WTC11 (cell line): ENCODE measurements at regions not wholly inside any gene's neighbourhood (a gene's known extent, or its start where the extent isn't known, plus 50 kb on each side); places are given as distances from the start of the nearest gene placed in this dataset.

Experiments used
- ATAC-seq: fragments of 200-7000 bp; cut with Tn5 transposase; 2 replicates; pipeline ENCODE4 v1.10.0; 2021; ENCODE audit warnings: mild to moderate bottlenecking, moderate library complexity
- CTCF ChIA-PET: fragments of 300-600 bp; sonication (Branson Sonifier 250); formaldehyde crosslinking; loops from one replicate; lab custom pipeline; 2021; ENCODE audit warnings: antibody characterized with exemption; lab: Charles Lee
- POLR2A ChIA-PET: fragments of 350-600 bp; sonication (Branson Sonifier 250); formaldehyde crosslinking; loops from one replicate; lab custom pipeline; 2021; ENCODE audit warnings: antibody characterized with exemption; lab: Charles Lee
- DNase-seq: peaks from one replicate; pipeline ENCODE4 v3.0.0; 2021; ENCODE audit warnings: low spot score
- H3K27ac Mint-ChIP-seq: 2 replicates; pipeline ENCODE4 v1.8.0; 2021; ENCODE audit warnings: mixed read lengths
- H3K27me3 Mint-ChIP-seq: 2 replicates; pipeline ENCODE4 v1.8.0; 2021; ENCODE audit warnings: low read depth, mild to moderate bottlenecking, moderate library complexity, mixed read lengths
- H3K36me3 Mint-ChIP-seq: 2 replicates; pipeline ENCODE4 v1.8.0; 2021; ENCODE audit warnings: mixed read lengths
- H3K4me1 Mint-ChIP-seq: 2 replicates; pipeline ENCODE4 v1.8.0; 2022; ENCODE audit warnings: mixed read lengths
- H3K4me3 Mint-ChIP-seq: 2 replicates; pipeline ENCODE4 v1.8.0; 2021; ENCODE audit warnings: mild to moderate bottlenecking, moderate library complexity, mixed read lengths
- H3K9me3 Mint-ChIP-seq: 2 replicates; pipeline ENCODE4 v1.8.0; 2021; ENCODE audit warnings: mixed read lengths
- CBFB ChIP-seq: sonication (generic); formaldehyde crosslinking; IDR thresholded peaks from 2 replicates; pipeline ENCODE4 v1.8.1; 2022; ENCODE audit warnings: mild to moderate bottlenecking, low read depth, missing genetic modification reagents
- ESRRA ChIP-seq: sonication (generic); formaldehyde crosslinking; IDR thresholded peaks from 2 replicates; pipeline ENCODE4 v1.8.1; 2022; ENCODE audit warnings: mild to moderate bottlenecking, missing genetic modification reagents, borderline replicate concordance
- FOXJ3 ChIP-seq: sonication (generic); formaldehyde crosslinking; IDR thresholded peaks from 2 replicates; pipeline ENCODE4 v1.9.0; 2021; ENCODE audit warnings: missing genetic modification reagents, mild to moderate bottlenecking, borderline replicate concordance
- FOXP1 ChIP-seq: sonication (generic); formaldehyde crosslinking; IDR thresholded peaks from 2 replicates; pipeline ENCODE4 v1.8.0; 2022; ENCODE audit warnings: missing genetic modification reagents, mild to moderate bottlenecking, moderate library complexity, borderline replicate concordance
- GRHL2 ChIP-seq: fragments of 250-450 bp; sonication (Bioruptor Pico); IDR thresholded peaks from 2 replicates; pipeline ENCODE4 v1.8.0; 2022; ENCODE audit warnings: mild to moderate bottlenecking, moderate library complexity; ENCODE audit not compliant: insufficient replicate concordance, severe bottlenecking
- HMGA2 ChIP-seq: fragments of 250-450 bp; sonication (Bioruptor Pico); IDR thresholded peaks from 2 replicates; pipeline ENCODE4 v1.4.0; 2021; ENCODE audit warnings: mild to moderate bottlenecking, moderate library complexity
- JAZF1 ChIP-seq: fragments of 250-450 bp; sonication (Bioruptor Pico); IDR thresholded peaks from 2 replicates; pipeline ENCODE4 v1.9.0; 2021; ENCODE audit warnings: moderate library complexity, mild to moderate bottlenecking, inconsistent platforms
- NFYB ChIP-seq: sonication (generic); formaldehyde crosslinking; conservative IDR thresholded peaks from 2 replicates; pipeline ENCODE4 v1.8.0; 2022; ENCODE audit warnings: low read depth, missing genetic modification reagents
- OVOL2 ChIP-seq: fragments of 250-450 bp; sonication (Bioruptor Pico); IDR thresholded peaks from 2 replicates; pipeline ENCODE4 v1.9.0; 2021; ENCODE audit warnings: mild to moderate bottlenecking, borderline replicate concordance
- RELA ChIP-seq: sonication (generic); formaldehyde crosslinking; IDR thresholded peaks from 2 replicates; pipeline ENCODE4 v1.8.1; 2022; ENCODE audit warnings: missing genetic modification reagents, mild to moderate bottlenecking, borderline replicate concordance
- SMAD3 ChIP-seq: sonication (generic); formaldehyde crosslinking; IDR thresholded peaks from 2 replicates; pipeline ENCODE4 v1.8.0; 2022; ENCODE audit warnings: missing genetic modification reagents, mild to moderate bottlenecking, borderline replicate concordance
- TCF7 ChIP-seq: sonication (generic); formaldehyde crosslinking; IDR thresholded peaks from 2 replicates; pipeline ENCODE4 v1.8.0; 2022; ENCODE audit warnings: mild to moderate bottlenecking, low read depth, missing genetic modification reagents, moderate library complexity
- TEAD4 ChIP-seq: sonication (generic); formaldehyde crosslinking; IDR thresholded peaks from 2 replicates; pipeline ENCODE4 v1.8.0; 2022; ENCODE audit warnings: mild to moderate bottlenecking, missing genetic modification reagents
- TP53 ChIP-seq: sonication (generic); formaldehyde crosslinking; IDR thresholded peaks from 2 replicates; pipeline ENCODE4 v1.8.1; 2023; ENCODE audit warnings: mild to moderate bottlenecking, missing genetic modification reagents
- ZNF317 ChIP-seq: sonication (generic); formaldehyde crosslinking; IDR thresholded peaks from 2 replicates; pipeline ENCODE4 v1.8.1; 2023; ENCODE audit warnings: low read depth, mild to moderate bottlenecking, moderate library complexity, missing genetic modification reagents, borderline replicate concordance
- TF ChIP-seq, protein P1 (sequence below): fragments of 200-600 bp; IDR thresholded peaks from 2 replicates; pipeline ENCODE4 v1.8.0; 2022; ENCODE audit warnings: antibody characterized with exemption
- TF ChIP-seq, protein P2 (sequence below): fragments of 250-450 bp; sonication (Bioruptor Pico); IDR thresholded peaks from 2 replicates; pipeline ENCODE4 v1.9.0; 2021; ENCODE audit warnings: mild to moderate bottlenecking
- TF ChIP-seq, protein P3 (sequence below): fragments of 250-450 bp; sonication (Bioruptor Pico); conservative IDR thresholded peaks from 2 replicates; pipeline ENCODE4 v1.9.0; 2021; ENCODE audit warnings: mild to moderate bottlenecking
- TF ChIP-seq, protein P4 (sequence below): sonication (generic); formaldehyde crosslinking; IDR thresholded peaks from 2 replicates; pipeline ENCODE4 v1.8.0; 2023; ENCODE audit warnings: missing genetic modification reagents, mild to moderate bottlenecking, borderline replicate concordance
- TF ChIP-seq, protein P5 (sequence below): sonication (generic); formaldehyde crosslinking; IDR thresholded peaks from 2 replicates; pipeline ENCODE4 v1.8.1; 2023; ENCODE audit warnings: mild to moderate bottlenecking, missing genetic modification reagents, moderate library complexity
- TF ChIP-seq, protein P6 (sequence below): sonication (generic); formaldehyde crosslinking; IDR thresholded peaks from 2 replicates; pipeline ENCODE4 v1.8.0; 2022; ENCODE audit warnings: missing genetic modification reagents

DNA sequence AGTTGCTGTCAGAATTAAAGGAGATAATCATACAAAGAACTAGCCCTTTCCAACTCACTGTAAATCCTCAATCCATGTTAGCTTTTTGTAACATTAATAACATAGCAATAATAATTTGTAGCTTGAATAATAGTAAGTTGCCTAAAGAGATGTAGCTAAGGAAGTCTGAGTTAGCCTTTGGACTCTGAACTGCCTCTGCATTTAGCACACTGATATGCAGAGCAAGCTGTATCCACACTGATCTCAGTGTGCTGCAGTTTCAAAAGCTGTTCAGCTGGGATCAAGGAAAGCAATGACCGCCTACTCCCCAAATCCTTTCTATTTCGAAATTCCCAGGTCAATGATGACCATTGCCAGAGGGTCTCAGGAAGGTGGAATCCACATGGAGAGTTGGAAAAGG lies 99.3 kb upstream of the IFNG-AS1 start (continued):
- TF ChIP-seq, protein P1, sequence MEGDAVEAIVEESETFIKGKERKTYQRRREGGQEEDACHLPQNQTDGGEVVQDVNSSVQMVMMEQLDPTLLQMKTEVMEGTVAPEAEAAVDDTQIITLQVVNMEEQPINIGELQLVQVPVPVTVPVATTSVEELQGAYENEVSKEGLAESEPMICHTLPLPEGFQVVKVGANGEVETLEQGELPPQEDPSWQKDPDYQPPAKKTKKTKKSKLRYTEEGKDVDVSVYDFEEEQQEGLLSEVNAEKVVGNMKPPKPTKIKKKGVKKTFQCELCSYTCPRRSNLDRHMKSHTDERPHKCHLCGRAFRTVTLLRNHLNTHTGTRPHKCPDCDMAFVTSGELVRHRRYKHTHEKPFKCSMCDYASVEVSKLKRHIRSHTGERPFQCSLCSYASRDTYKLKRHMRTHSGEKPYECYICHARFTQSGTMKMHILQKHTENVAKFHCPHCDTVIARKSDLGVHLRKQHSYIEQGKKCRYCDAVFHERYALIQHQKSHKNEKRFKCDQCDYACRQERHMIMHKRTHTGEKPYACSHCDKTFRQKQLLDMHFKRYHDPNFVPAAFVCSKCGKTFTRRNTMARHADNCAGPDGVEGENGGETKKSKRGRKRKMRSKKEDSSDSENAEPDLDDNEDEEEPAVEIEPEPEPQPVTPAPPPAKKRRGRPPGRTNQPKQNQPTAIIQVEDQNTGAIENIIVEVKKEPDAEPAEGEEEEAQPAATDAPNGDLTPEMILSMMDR: no peak
- TF ChIP-seq TCF7 (no peak), GRHL2 (no peak)
- TF ChIP-seq, protein P2, sequence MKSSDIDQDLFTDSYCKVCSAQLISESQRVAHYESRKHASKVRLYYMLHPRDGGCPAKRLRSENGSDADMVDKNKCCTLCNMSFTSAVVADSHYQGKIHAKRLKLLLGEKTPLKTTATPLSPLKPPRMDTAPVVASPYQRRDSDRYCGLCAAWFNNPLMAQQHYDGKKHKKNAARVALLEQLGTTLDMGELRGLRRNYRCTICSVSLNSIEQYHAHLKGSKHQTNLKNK (CRISPR knock-in tag): no peak

DNA sequence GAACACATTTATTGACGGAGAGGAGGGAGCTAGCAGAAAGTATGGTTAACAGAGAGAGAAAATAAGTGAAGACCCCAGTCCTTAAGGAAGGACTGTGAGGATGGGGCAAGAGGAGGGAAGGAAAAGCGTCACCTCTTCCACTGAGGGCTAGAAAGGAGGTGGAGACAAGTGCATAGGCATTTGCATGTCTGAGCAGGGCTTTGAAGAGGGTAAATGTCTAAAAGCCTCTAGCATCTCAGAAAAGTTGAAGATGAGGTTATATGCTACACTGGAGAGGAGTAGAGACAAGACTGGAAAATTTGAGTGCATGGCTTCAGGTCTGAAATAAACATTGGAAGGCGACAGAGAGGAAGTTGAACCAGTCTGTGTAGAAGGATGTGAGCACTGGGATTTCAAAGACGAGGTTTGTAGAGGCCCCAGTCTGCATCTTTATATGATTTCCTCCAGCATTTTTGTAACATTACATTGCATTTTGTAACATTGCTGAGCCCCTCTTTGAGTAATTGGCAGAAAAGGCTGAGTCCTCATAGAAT lies 98.5 kb upstream of the IFNG-AS1 start:
- ATAC-seq (peak; percentile 44; the same call in 1 of the 2 replicates), DNase-seq (no peak)
- H3K4me3 Mint-ChIP-seq: no peak overlapping the region
- TF ChIP-seq ESRRA (CRISPR knock-in tag) (no peak), TEAD4 (CRISPR knock-in tag) (no peak), HMGA2 (no peak), JAZF1 (CRISPR knock-in tag) (no peak), ZNF317 (CRISPR knock-in tag) (no peak), RELA (CRISPR knock-in tag) (no peak), GRHL2 (no peak), SMAD3 (CRISPR knock-in tag) (no peak), TP53 (CRISPR knock-in tag) (no peak)
- TF ChIP-seq, protein P3, sequence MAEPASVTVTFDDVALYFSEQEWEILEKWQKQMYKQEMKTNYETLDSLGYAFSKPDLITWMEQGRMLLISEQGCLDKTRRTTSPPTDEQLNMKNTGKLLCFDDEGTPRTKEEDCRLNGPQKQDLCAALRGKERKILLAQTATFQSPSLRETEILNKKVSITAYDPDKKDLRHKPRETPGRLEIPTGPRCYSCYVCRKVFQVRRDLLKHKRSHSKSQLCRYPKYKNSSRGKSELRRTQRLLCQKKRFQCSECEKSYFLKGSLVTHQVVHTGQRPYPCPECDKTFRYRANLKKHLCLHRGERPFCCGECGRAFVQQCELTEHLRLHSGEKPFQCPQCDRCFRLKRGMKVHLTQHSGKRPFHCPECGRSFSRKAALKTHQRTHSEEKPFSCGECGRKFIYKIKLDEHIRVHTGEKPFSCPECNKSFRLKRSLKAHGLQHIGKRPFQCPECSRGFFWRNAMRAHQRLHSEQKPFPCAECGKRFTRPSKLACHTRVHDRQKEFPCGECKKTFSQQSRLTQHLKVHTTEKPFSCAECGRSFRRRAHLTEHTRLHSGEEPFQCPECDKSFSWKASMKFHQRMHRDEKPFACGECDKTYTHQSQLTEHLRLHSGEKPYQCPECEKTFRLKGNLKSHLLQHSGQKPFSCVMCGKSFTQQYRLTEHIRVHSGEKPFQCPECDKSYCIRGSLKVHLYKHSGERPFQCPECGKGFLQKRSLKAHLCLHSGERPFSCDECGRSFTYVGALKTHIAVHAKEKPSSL (CRISPR knock-in tag): no peak
- peaks cover 22% of the 10 kb centered on the region for H3K4me1 Mint-ChIP-seq
- ChIA-PET CTCF (no interaction called here), POLR2A (no interaction called here)
- H3K27me3 Mint-ChIP-seq: no peaks in the 10 kb centered on the region
- H3K36me3 Mint-ChIP-seq: no peaks in the 10 kb centered on the region
- no peaks in the 10 kb centered on the region for H3K9me3 Mint-ChIP-seq
- no peak overlapping the region for H3K27ac Mint-ChIP-seq

DNA sequence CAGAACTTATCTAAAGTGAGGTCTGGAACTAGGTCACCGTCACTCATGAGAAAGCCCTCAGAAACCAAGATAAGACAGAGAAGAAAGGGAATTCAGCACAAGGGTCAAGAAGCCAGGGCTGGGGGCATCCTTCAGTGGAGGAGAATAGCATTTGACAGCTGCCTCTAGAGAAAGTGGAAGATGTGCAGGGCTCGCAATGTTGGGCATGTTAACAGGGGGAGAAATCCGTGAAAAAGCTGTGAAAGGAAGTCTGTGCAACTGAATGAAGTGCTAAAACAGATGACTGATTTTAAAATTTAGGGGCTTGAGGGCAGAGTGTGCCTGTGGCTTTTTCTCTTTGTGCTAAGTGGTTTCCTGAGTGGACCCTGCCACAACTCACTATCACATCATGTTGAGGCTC lies 97.7 kb upstream of the IFNG-AS1 start:
- Mint-ChIP-seq H3K4me3 (no peak overlapping the region), H3K9me3 (no peaks in the 10 kb centered on the region), H3K4me1 (peaks cover 22% of the 10 kb centered on the region), H3K27ac (no peak overlapping the region), H3K27me3 (no peaks in the 10 kb centered on the region), H3K36me3 (no peaks in the 10 kb centered on the region)
- ATAC-seq: no peak
- ChIA-PET POLR2A (no interaction called here), CTCF (no interaction called here)
- DNase-seq: no peak
- TF ChIP-seq CBFB (CRISPR knock-in tag): no peak
- TF ChIP-seq NFYB: no peak
- TF ChIP-seq, protein P4, sequence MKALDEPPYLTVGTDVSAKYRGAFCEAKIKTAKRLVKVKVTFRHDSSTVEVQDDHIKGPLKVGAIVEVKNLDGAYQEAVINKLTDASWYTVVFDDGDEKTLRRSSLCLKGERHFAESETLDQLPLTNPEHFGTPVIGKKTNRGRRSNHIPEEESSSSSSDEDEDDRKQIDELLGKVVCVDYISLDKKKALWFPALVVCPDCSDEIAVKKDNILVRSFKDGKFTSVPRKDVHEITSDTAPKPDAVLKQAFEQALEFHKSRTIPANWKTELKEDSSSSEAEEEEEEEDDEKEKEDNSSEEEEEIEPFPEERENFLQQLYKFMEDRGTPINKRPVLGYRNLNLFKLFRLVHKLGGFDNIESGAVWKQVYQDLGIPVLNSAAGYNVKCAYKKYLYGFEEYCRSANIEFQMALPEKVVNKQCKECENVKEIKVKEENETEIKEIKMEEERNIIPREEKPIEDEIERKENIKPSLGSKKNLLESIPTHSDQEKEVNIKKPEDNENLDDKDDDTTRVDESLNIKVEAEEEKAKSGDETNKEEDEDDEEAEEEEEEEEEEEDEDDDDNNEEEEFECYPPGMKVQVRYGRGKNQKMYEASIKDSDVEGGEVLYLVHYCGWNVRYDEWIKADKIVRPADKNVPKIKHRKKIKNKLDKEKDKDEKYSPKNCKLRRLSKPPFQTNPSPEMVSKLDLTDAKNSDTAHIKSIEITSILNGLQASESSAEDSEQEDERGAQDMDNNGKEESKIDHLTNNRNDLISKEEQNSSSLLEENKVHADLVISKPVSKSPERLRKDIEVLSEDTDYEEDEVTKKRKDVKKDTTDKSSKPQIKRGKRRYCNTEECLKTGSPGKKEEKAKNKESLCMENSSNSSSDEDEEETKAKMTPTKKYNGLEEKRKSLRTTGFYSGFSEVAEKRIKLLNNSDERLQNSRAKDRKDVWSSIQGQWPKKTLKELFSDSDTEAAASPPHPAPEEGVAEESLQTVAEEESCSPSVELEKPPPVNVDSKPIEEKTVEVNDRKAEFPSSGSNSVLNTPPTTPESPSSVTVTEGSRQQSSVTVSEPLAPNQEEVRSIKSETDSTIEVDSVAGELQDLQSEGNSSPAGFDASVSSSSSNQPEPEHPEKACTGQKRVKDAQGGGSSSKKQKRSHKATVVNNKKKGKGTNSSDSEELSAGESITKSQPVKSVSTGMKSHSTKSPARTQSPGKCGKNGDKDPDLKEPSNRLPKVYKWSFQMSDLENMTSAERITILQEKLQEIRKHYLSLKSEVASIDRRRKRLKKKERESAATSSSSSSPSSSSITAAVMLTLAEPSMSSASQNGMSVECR (CRISPR knock-in tag): no peak
- TF ChIP-seq OVOL2 (CRISPR knock-in tag): no peak
- TF ChIP-seq FOXJ3 (CRISPR knock-in tag): no peak
- no peak for TF ChIP-seq FOXP1 (CRISPR knock-in tag)
- no peak for TF ChIP-seq GRHL2
- no peak for TF ChIP-seq RELA (CRISPR knock-in tag)
- TF ChIP-seq, protein P5, sequence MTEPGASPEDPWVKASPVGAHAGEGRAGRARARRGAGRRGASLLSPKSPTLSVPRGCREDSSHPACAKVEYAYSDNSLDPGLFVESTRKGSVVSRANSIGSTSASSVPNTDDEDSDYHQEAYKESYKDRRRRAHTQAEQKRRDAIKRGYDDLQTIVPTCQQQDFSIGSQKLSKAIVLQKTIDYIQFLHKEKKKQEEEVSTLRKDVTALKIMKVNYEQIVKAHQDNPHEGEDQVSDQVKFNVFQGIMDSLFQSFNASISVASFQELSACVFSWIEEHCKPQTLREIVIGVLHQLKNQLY (CRISPR knock-in tag): no peak
- TF ChIP-seq, protein P6, sequence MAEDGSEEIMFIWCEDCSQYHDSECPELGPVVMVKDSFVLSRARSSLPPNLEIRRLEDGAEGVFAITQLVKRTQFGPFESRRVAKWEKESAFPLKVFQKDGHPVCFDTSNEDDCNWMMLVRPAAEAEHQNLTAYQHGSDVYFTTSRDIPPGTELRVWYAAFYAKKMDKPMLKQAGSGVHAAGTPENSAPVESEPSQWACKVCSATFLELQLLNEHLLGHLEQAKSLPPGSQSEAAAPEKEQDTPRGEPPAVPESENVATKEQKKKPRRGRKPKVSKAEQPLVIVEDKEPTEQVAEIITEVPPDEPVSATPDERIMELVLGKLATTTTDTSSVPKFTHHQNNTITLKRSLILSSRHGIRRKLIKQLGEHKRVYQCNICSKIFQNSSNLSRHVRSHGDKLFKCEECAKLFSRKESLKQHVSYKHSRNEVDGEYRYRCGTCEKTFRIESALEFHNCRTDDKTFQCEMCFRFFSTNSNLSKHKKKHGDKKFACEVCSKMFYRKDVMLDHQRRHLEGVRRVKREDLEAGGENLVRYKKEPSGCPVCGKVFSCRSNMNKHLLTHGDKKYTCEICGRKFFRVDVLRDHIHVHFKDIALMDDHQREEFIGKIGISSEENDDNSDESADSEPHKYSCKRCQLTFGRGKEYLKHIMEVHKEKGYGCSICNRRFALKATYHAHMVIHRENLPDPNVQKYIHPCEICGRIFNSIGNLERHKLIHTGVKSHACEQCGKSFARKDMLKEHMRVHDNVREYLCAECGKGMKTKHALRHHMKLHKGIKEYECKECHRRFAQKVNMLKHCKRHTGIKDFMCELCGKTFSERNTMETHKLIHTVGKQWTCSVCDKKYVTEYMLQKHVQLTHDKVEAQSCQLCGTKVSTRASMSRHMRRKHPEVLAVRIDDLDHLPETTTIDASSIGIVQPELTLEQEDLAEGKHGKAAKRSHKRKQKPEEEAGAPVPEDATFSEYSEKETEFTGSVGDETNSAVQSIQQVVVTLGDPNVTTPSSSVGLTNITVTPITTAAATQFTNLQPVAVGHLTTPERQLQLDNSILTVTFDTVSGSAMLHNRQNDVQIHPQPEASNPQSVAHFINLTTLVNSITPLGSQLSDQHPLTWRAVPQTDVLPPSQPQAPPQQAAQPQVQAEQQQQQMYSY (CRISPR knock-in tag): no peak
